OCI-LY1 (cell line): ENCODE measurements at regions not wholly inside any gene's neighbourhood (a gene's known extent, or its start where the extent isn't known, plus 50 kb on each side); places are given as distances from the start of the nearest gene placed in this dataset.

Experiments
- H2AFZ ChIP-seq: fragments of 200-600 bp; sonication (generic), shearing (Covaris generic); 2 replicates; pipeline ENCODE4 v1.6.0; 2014; ENCODE audit warnings: antibody characterized with exemption, mild to moderate bottlenecking, low read length
- H3F3A ChIP-seq: fragments of 200-600 bp; sonication (generic), shearing (Covaris generic); 2 replicates; pipeline ENCODE4 v1.6.0; 2014; ENCODE audit warnings: mild to moderate bottlenecking, antibody characterized with exemption, low read length, moderate library complexity; ENCODE audit not compliant: insufficient read depth
- H3K27ac ChIP-seq: fragments of 200-600 bp; sonication (generic); 2 replicates; pipeline ENCODE4 v1.5.1; 2014; ENCODE audit warnings: low read length, mixed run types, mild to moderate bottlenecking, low read depth; ENCODE audit not compliant: poor library complexity, severe bottlenecking
- H3K27me3 ChIP-seq: fragments of 200-600 bp; sonication (generic); 2 replicates; pipeline ENCODE4 v1.6.0; 2014; ENCODE audit warnings: antibody characterized with exemption, mild to moderate bottlenecking, low read length, moderate library complexity; ENCODE audit not compliant: insufficient read depth
- H3K36me3 ChIP-seq: fragments of 200-600 bp; sonication (generic); 2 replicates; pipeline ENCODE4 v1.6.1; 2014; ENCODE audit warnings: mild to moderate bottlenecking, antibody characterized with exemption, low read length, moderate library complexity, mixed read lengths; ENCODE audit not compliant: insufficient read depth
- H3K4me1 ChIP-seq: fragments of 200-600 bp; sonication (generic); 2 replicates; pipeline ENCODE4 v1.5.1; 2014; ENCODE audit warnings: mild to moderate bottlenecking, low read length, moderate library complexity; ENCODE audit not compliant: insufficient read depth, severe bottlenecking
- H3K4me2 ChIP-seq: fragments of 200-600 bp; sonication (generic), shearing (Covaris generic); 2 replicates; pipeline ENCODE4 v1.6.1; 2014; ENCODE audit warnings: low read length
- H3K4me3 ChIP-seq: fragments of 200-600 bp; sonication (generic); 2 replicates; pipeline ENCODE4 v1.5.1; 2014; ENCODE audit warnings: low read length, low read depth, mild to moderate bottlenecking, mixed read lengths; ENCODE audit not compliant: poor library complexity, severe bottlenecking
- H3K79me2 ChIP-seq: fragments of 200-600 bp; shearing (Covaris generic); 2 replicates; pipeline ENCODE4 v1.6.1; 2016; ENCODE audit warnings: mixed run types, low read length, mixed read lengths; ENCODE audit not compliant: insufficient read depth
- H3K9ac ChIP-seq: fragments of 200-600 bp; sonication (generic), shearing (Covaris generic); 2 replicates; pipeline ENCODE4 v1.6.1; 2014; ENCODE audit warnings: mild to moderate bottlenecking, low read length, mixed read lengths
- H3K9me2 ChIP-seq: fragments of 200-600 bp; sonication (generic), shearing (Covaris generic); 2 replicates; pipeline ENCODE4 v1.6.1; 2014; ENCODE audit warnings: low read depth, mild to moderate bottlenecking, low read length, mixed read lengths
- H3K9me3 ChIP-seq: fragments of 200-600 bp; shearing (Covaris generic); 2 replicates; pipeline ENCODE4 v1.6.1; 2014; ENCODE audit warnings: low read length, mixed read lengths
- H4K20me1 ChIP-seq: fragments of 200-600 bp; sonication (generic), shearing (Covaris generic); 2 replicates; pipeline ENCODE4 v1.6.0; 2016; ENCODE audit warnings: mild to moderate bottlenecking, low read length; ENCODE audit not compliant: insufficient read depth
- CTCF ChIP-seq: fragments of 200-600 bp; sonication (generic), shearing (Covaris generic); IDR thresholded peaks from 2 replicates; pipeline ENCODE4 v1.5.1; 2017; ENCODE audit warnings: mild to moderate bottlenecking, antibody characterized with exemption, low read length, moderate library complexity, mixed read lengths
- EZH2 ChIP-seq: fragments of 200-600 bp; sonication (generic), shearing (Covaris generic); IDR thresholded peaks from 2 replicates; pipeline ENCODE4 v1.8.0; 2017; ENCODE audit warnings: borderline replicate concordance, mixed run types, mild to moderate bottlenecking, antibody characterized with exemption, low read length, moderate library complexity, mixed read lengths

- Histone ChIP-seq H4K20me1 (no peaks in the 10 kb centered on the region), H3F3A (no peaks in the 10 kb centered on the region), H3K9me3 (peaks cover 2% of the 10 kb centered on the region; the same call in 1 of the 2 replicates), H3K4me3 (no peak overlapping the region), H3K9me2 (no peaks in the 10 kb centered on the region), H3K27ac (no peak overlapping the region), H3K4me1 (no peaks in the 10 kb centered on the region), H3K79me2 (no peaks in the 10 kb centered on the region), H3K4me2 (no peak overlapping the region), H3K36me3 (no peaks in the 10 kb centered on the region), H3K9ac (no peak overlapping the region), H2AFZ (no peak overlapping the region), H3K27me3 (no peaks in the 10 kb centered on the region)
- TF ChIP-seq CTCF (no peak), EZH2 (no peak)
Measured at GRCh38 chr20:51221103-51221502, 198.2 kb upstream of the KCNG1 start.

- no peak overlapping the region for H3K27ac ChIP-seq
- H3K9ac ChIP-seq = no peak overlapping the region
- H3K4me3 ChIP-seq = no peak overlapping the region
- no peak overlapping the region for H2AFZ ChIP-seq
- no peaks in the 10 kb centered on the region for H4K20me1 ChIP-seq
- no peaks in the 10 kb centered on the region for H3F3A ChIP-seq
- H3K9me3 ChIP-seq = peaks cover 2% of the 10 kb centered on the region; the same call in 1 of the 2 replicates
- TF ChIP-seq EZH2 (no peak), CTCF (peak; percentile 86)
- H3K36me3 ChIP-seq = no peaks in the 10 kb centered on the region
- H3K4me2 ChIP-seq = no peak overlapping the region
- H3K27me3 ChIP-seq = no peaks in the 10 kb centered on the region
- H3K4me1 ChIP-seq = no peaks in the 10 kb centered on the region
- no peaks in the 10 kb centered on the region for H3K9me2 ChIP-seq
- no peaks in the 10 kb centered on the region for H3K79me2 ChIP-seq
Measured at GRCh38 chr20:51220293-51220706, 197.4 kb upstream of the KCNG1 start.

- Histone ChIP-seq H3K4me3 (no peak overlapping the region), H3K36me3 (no peaks in the 10 kb centered on the region), H3K79me2 (no peaks in the 10 kb centered on the region), H3K4me1 (no peaks in the 10 kb centered on the region), H3F3A (no peaks in the 10 kb centered on the region), H3K9ac (no peak overlapping the region), H3K4me2 (no peak overlapping the region), H3K27me3 (no peaks in the 10 kb centered on the region), H2AFZ (no peak overlapping the region), H3K9me2 (no peaks in the 10 kb centered on the region), H3K9me3 (peaks cover 2% of the 10 kb centered on the region; the same call in 1 of the 2 replicates), H4K20me1 (no peaks in the 10 kb centered on the region), H3K27ac (no peak overlapping the region)
- no peak for TF ChIP-seq EZH2
- no peak for TF ChIP-seq CTCF
Measured at GRCh38 chr20:51219544-51219943, 196.6 kb upstream of the KCNG1 start.
